ENCODE measurements at regions not wholly inside any gene's neighbourhood (a gene's known extent, or its start where the extent isn't known, plus 50 kb on each side); places are given as distances from the start of the nearest gene placed in this dataset.

DNA sequence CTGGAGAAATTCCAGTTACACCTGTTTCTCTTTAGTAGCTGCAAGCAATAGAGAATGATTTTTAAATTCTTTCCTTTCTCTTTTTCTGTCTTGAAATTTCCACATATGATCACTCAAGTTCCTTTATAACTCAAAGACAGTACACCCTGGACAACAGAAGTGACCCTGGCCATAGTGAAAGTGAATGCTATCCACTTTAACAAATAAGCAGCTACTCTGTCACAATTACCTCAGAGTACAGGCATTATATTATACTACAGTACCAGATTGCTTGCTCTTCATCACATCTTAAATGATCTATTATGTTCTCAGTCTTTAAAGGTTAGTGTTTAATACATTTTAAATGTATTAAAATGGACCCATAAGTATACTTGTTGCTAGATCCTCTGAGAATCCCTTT is 136.2 kb downstream of the KLF12 start:
- FAIRE-seq = no peak

DNA sequence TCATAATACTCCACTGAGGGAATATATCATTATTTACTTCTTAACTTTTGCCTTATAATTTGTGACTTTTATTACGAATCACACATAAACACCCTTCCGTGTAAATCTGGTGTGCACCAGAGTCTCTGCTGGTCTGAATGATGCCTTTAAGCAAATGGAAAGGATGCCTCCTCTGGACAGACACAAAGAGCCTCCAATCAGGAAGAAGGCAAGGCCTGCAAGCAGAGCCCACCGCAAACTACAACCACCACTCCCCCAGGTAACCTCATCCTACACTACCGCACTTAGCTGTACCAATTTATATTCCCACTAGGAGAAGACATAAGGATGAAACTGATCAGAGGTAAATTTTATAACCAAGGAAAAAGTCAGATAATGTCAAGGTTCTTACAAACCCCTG is 137.6 kb downstream of the KLF12 start:
- FAIRE-seq = no peak

DNA sequence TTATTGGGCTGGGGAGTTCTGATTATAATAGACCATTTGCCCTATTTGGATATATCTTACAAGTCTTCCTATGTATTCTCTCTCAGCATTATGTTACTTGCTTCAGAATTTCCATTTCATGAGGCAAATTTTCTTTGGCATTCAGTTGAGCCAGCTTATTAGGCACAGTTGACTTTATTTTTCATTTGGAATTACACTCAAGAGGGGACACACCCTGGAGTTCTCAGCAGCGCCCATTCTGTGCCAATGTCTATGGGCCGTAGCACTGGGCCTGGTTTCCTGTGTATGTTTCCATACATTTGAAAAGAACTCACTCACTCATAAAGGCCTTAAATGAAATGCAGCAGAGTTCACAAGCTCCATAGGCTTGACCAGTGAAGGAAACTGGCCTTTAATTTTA is 138.5 kb downstream of the KLF12 start:
- no peak for FAIRE-seq

DNA sequence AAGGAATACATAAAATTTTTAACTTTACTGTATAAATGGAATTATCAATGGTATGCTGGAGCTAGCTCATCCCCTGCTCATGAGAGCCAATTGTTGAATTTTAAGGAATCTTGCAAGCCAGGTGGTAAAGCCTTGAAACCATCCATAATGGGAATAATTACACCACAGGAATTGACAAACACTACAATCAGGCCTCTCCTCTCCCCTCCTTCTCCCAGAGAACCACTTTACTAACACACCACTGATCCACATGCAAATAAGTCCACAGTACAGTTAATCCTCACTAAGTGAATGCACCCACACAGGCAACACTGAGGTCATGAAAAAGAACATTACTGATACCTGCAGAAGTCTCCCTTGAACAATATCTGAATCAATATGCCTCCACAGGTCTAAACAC is 140.5 kb downstream of the KLF12 start:
- FAIRE-seq = no peak

DNA sequence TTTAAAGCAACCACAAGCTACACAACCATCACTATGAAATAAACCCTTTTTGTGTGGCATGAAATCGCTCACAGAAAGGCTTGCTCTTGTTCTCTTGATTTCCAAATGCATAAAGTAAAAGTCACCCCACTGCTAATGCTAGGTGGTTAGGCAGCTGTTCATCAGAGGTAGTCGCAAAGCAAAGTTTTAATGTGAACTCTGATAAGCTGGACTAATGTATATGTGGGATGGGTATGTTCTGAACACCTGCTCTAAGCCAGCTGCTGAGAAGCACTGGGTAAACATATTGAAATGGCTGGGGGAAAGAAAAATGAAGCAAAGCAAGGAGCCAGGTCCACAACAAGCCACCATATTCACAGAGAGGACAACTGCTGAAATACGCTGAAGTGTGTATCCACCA is 142.3 kb downstream of the KLF12 start:
- FAIRE-seq = no peak

DNA sequence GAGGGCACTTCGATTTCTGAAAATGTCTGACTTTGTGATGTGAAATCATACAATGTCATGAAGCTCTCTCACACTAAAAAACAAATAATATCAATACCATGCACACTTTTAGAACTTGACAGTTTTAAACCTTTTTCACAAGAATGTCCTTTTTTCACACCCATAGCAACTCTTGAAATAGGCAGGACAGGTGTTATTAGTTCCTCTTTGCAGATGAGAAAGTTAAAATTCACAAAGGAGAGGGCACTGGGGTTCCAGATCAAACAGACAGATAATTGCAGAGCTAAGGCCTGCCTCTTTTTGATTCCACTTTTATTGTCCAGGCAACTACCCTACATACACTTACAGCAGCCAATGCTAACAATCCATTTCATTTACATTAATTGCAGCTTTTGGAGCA is 142.8 kb downstream of the KLF12 start:
- no peak for FAIRE-seq

DNA sequence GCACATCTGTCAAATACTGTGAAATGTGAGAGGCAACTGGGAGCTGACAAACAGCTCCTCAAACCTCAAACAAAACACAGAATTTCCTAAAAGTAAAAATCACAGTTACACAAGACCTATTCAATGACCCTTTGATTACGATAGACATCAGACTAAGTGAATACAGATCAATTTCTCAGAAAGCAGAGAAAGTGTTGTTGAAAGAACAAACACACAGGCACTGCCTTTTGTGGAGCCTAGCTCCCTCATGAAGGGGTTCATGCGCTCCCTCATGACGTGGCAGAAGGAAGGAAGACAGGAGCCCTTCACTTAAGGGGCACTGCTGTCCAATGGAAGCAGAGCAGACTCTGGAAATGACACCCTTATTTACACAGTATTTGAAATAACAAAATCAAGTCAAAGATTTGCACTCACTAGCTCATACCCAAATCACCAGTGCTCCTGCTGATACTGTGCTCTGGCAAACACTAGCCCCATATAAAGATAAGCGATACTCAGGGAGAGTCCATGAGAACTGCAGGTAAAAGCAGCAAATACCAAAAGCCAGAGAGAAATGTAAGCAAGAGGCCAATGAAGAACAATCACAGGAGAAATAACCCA is 144.9 kb downstream of the KLF12 start:
- no peak for FAIRE-seq

DNA sequence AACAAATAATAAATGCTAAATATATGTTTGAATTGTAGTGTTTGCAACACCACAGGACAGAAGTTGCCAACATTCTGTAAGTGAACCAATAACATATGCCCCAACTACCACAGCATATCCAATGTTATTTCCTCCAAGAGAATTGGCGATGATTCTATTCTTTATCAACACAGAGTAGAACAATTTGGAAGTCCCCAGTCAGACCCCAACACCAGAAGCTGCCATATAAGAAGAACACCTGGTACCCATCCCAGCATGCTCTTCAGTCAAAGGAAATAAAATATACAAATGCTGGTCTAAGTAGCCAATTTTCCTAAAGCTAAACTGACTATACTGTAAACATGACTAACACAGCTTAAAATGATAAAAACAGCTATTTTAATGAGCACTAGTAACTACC is 145.7 kb downstream of the KLF12 start:
- no peak for FAIRE-seq

DNA sequence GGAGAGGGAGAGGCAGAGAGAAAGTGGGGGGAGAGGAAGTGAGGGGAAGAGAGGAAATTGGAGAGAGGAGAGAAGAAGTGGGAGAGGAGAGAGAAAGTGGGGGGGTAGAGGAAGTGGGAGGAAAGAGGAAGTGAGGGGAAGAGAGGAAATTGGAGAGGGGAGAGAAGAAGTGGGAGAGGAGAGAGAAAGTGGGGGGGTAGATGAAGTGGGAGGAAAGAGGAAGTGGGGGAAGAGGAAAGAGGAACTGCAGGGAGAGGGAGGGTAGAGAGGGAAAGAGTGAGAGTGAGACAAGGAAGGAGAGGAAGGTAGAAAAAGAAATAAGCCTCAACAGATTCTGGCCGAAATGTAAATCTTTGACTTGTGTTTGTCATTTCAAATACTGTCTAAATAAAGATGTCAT is 146.6 kb downstream of the KLF12 start:
- no peak for FAIRE-seq

- FAIRE-seq = no peak
Measured at GRCh38 chr13:73985783-73986182, 148.4 kb downstream of the KLF12 start.

DNA sequence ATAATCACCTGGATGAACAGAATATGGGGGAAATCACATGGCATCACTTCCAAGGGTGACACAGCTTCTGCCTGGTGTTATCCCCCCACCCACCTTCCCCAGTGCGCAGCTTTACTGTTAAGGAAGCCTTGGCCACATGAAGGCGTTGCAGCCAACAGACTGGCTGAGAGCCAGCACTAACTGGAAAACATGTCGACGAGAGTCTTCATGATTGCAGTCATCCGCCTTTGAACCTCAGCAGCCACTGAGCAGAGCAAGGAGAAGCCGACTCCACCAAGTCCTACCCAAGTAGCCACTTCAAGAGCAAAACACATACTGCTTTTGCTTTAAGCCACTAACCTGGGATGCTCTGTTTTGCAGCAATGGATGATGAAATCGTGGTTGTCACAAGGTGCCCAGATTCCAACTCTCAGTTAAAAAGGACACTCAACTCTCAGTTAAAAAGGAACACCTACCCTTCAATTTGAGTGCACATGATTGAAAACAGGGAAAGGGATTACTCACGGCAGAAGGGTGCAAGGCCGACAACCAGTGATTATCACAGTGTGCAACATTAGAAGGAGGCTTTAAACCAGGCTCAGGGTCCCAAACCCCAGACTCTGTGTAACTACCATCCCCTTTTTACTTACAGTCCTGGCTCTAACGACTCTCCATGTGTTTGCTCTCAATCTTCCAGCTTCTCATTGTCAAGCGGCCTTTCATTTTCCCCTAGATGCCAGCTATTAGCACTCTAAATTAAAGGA is 149.1 kb downstream of the KLF12 start:
- FAIRE-seq = no peak

DNA sequence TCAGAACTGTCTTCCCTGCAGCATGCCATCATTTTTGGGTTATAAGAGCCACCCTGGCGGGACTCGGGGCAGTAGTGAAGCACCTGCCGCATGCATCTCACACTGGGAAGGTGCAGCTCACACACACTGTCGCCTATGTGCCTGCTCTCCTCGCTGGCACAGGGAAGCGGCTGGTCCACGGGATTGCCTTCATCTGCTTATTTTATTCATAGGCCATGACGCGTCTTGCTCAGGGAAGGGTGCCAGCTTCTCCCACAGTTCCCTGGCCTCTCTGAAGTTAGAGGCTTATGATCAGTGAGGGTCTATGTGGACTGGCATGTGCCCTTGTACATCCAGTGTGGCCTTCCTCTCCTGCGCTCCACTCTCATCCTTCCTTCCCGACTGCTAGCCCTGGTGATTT is 150.0 kb downstream of the KLF12 start:
- FAIRE-seq = no peak

DNA sequence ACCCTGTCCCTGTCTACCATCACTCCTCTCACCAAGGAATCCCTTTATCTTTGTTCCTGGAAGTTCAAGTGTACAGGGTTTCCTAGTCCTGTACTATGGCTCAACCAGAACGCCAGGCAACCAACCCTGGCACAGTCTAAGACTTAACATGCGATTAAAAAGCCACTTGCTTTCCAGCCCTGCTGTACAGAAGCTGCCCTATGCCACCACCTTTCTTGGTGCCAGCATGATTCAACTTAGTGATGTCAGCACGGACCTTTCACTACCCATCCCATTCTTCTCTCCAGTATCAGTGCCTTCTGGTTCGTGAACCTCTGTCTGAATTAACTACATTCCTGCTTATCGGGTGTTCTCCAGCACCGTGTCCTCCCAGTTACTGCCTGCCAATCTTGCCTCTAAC is 151.1 kb downstream of the KLF12 start:
- no peak for FAIRE-seq

DNA sequence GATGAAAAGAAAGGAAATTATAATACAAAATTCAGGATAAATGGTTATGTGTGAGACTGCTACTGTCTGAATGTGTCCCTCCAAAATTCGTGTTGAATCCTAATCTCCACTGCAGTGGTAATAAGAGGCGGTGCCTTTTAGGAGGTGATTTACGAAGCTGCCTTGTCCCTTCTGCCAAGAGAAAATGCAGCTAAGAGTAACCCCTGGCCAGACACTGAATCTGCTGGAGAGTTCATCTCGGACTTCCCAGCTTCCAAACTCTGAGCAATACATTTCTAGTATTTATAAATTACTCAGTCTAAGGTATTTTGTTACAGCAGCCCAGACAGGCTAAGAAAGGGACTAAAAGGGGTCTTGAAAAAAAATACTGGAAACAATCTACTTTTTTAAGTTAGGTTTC is 152.6 kb downstream of the KLF12 start:
- FAIRE-seq = no peak

- FAIRE-seq = no peak
Measured at GRCh38 chr13:73975767-73976166, 158.4 kb downstream of the KLF12 start.

- FAIRE-seq = no peak
Measured at GRCh38 chr13:73974051-73974450, 160.2 kb downstream of the KLF12 start.

- no peak for FAIRE-seq
Measured at GRCh38 chr13:73973156-73973555, 161.0 kb downstream of the KLF12 start.

GRCh38 chr13:73972545-73972944 is 161.7 kb downstream of the KLF12 start:
- FAIRE-seq = no peak

- no peak for FAIRE-seq
Measured at GRCh38 chr13:73971481-73971880, 162.7 kb downstream of the KLF12 start.

- FAIRE-seq = no peak
Measured at GRCh38 chr13:73970421-73971055, 163.7 kb downstream of the KLF12 start.

GRCh38 chr13:73967397-73968165 is 166.6 kb downstream of the KLF12 start:
- no peak for FAIRE-seq

- FAIRE-seq = peak; percentile 4
Measured at GRCh38 chr13:73966331-73966730, 167.9 kb downstream of the KLF12 start.

DNA sequence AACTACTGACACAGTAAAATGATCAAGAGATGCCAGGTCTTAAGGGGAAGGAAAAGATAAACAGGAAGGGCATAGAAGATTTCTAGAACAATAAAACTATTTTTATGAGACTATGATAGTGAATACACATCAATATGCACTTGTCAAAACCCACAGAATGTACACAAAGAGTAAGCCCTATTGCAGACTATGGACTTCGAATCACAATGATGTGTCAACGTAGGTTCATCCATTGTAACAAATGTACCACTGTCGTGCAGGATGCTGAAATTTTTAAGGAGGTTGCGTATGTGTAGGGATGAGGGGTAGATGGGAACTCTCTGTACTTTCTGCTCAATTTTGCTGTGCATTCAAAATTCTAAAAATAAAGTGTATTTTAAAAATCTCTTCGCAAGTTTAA is 171.9 kb downstream of the KLF12 start:
- FAIRE-seq = no peak

- no peak for FAIRE-seq
Measured at GRCh38 chr13:73961181-73961580, 173.0 kb downstream of the KLF12 start.
